ENCODE measurements at regions not wholly inside any gene's neighbourhood (a gene's known extent, or its start where the extent isn't known, plus 50 kb on each side); places are given as distances from the start of the nearest gene placed in this dataset.

- H3K27ac ChIP-seq = no peak overlapping the region
- H3K36me3 ChIP-seq = no peaks in the 10 kb centered on the region
- H3K4me3 ChIP-seq = no peak overlapping the region
- no peaks in the 10 kb centered on the region for H3K27me3 ChIP-seq
- H3K9me3 ChIP-seq = peaks cover 4% of the 10 kb centered on the region
- intact Hi-C loops (cut with DNase I) = no loop called here
- no peaks in the 10 kb centered on the region for H3K4me1 ChIP-seq
- no peak for TF ChIP-seq POLR2A (IDR thresholded peaks at IDR 0.05)
- TF ChIP-seq POLR2AphosphoS5 (IDR thresholded peaks at IDR 0.05; ENCODE audit: insufficient read depth in 1 of 2, low read depth in 1 of 2) = no peak
- TF ChIP-seq CTCF (IDR thresholded peaks at IDR 0.05) = no peak
- no peak for DNase-seq (ENCODE audit: extremely low spot score in 2 of 2)
Observed at GRCh38 chr22:44617828-44618227, 84.2 kb upstream of the PRR5 start.

GRCh38 chr22:44616882-44617655 is 84.9 kb upstream of the PRR5 start:
- H3K9me3 ChIP-seq = peaks cover 4% of the 10 kb centered on the region
- no peak for TF ChIP-seq POLR2AphosphoS5 (IDR thresholded peaks at IDR 0.05; ENCODE audit: insufficient read depth in 1 of 2, low read depth in 1 of 2)
- no peak for TF ChIP-seq POLR2A (IDR thresholded peaks at IDR 0.05)
- no peak for TF ChIP-seq CTCF (IDR thresholded peaks at IDR 0.05)
- intact Hi-C loops (cut with DNase I) = no loop called here
- no peak overlapping the region for H3K4me3 ChIP-seq
- H3K4me1 ChIP-seq = no peaks in the 10 kb centered on the region
- H3K36me3 ChIP-seq = no peaks in the 10 kb centered on the region
- DNase-seq (ENCODE audit: extremely low spot score in 2 of 2) = no peak
- H3K27me3 ChIP-seq = no peaks in the 10 kb centered on the region
- no peak overlapping the region for H3K27ac ChIP-seq

GRCh38 chr22:44616461-44616860 is 85.5 kb upstream of the PRR5 start:
- Histone ChIP-seq H3K27me3 (no peaks in the 10 kb centered on the region), H3K27ac (no peak overlapping the region), H3K9me3 (peaks cover 4% of the 10 kb centered on the region), H3K36me3 (no peaks in the 10 kb centered on the region), H3K4me3 (no peak overlapping the region), H3K4me1 (no peaks in the 10 kb centered on the region)
- no peak for TF ChIP-seq POLR2AphosphoS5 (IDR thresholded peaks at IDR 0.05; ENCODE audit: insufficient read depth in 1 of 2, low read depth in 1 of 2)
- no peak for TF ChIP-seq POLR2A (IDR thresholded peaks at IDR 0.05)
- no peak for TF ChIP-seq CTCF (IDR thresholded peaks at IDR 0.05)
- intact Hi-C loops (cut with DNase I) = no loop called here
- DNase-seq (ENCODE audit: extremely low spot score in 2 of 2) = no peak

GRCh38 chr22:44615602-44616180 is 86.3 kb upstream of the PRR5 start:
- no peak overlapping the region for H3K4me3 ChIP-seq

More at GRCh38 chr22:44615602-44616180, 86.3 kb upstream of the PRR5 start:
- no peak for DNase-seq (ENCODE audit: extremely low spot score in 2 of 2)
- H3K4me1 ChIP-seq = no peaks in the 10 kb centered on the region
- no peak overlapping the region for H3K27ac ChIP-seq
- no peaks in the 10 kb centered on the region for H3K36me3 ChIP-seq
- H3K9me3 ChIP-seq = peaks cover 9% of the 10 kb centered on the region
- H3K27me3 ChIP-seq = no peaks in the 10 kb centered on the region
- intact Hi-C loops (cut with DNase I) = no loop called here
- TF ChIP-seq POLR2AphosphoS5 (IDR thresholded peaks at IDR 0.05; ENCODE audit: insufficient read depth in 1 of 2, low read depth in 1 of 2) = no peak
- no peak for TF ChIP-seq CTCF (IDR thresholded peaks at IDR 0.05)
- TF ChIP-seq POLR2A (IDR thresholded peaks at IDR 0.05) = no peak
